MM.1S (cell line): ENCODE measurements at regions not wholly inside any gene's neighbourhood (a gene's known extent, or its start where the extent isn't known, plus 50 kb on each side); places are given as distances from the start of the nearest gene placed in this dataset.

ENCODE experiments used
- DNase-seq: peaks from one replicate; pipeline ENCODE4 v3.0.0-alpha.2; 2015
- H2AFZ ChIP-seq: fragments of 300-600 bp; sonication (generic); 2 replicates; pipeline ENCODE4 v1.6.0; 2016; ENCODE audit warnings: antibody characterized with exemption, low read length
- H3F3A ChIP-seq: fragments of 300-600 bp; sonication (generic); 2 replicates; pipeline ENCODE4 v1.6.1; 2016; ENCODE audit warnings: mild to moderate bottlenecking, antibody characterized with exemption, low read length, moderate library complexity, mixed read lengths; ENCODE audit not compliant: insufficient read depth
- H3K27ac ChIP-seq: fragments of 300-600 bp; sonication (generic); 2 replicates; pipeline ENCODE4 v1.5.1; 2016; ENCODE audit warnings: mild to moderate bottlenecking, low read length
- H3K27me3 ChIP-seq: fragments of 300-600 bp; sonication (generic); replicated peaks from 2 replicates; pipeline ENCODE4 v1.6.0; 2016; ENCODE audit warnings: low read length; ENCODE audit not compliant: insufficient read depth
- H3K36me3 ChIP-seq: fragments of 300-600 bp; sonication (generic); replicated peaks from 2 replicates; pipeline ENCODE4 v1.6.1; 2016; ENCODE audit warnings: mild to moderate bottlenecking, low read length, mixed read lengths; ENCODE audit not compliant: insufficient read depth
- H3K4me1 ChIP-seq: fragments of 300-600 bp; sonication (generic); 2 replicates; pipeline ENCODE4 v1.6.1; 2016; ENCODE audit warnings: low read length, mixed read lengths
- H3K4me2 ChIP-seq: fragments of 300-600 bp; sonication (generic); 2 replicates; pipeline ENCODE4 v1.6.0; 2016; ENCODE audit warnings: low read depth, low read length
- H3K4me3 ChIP-seq: fragments of 300-600 bp; sonication (generic); 2 replicates; pipeline ENCODE4 v1.5.1; 2016; ENCODE audit warnings: low read length, mixed read lengths
- H3K79me2 ChIP-seq: fragments of 300-600 bp; sonication (generic); 2 replicates; pipeline ENCODE4 v1.6.1; 2016; ENCODE audit warnings: mixed run types, low read length, mixed read lengths
- H3K9ac ChIP-seq: fragments of 300-600 bp; sonication (generic); 2 replicates; pipeline ENCODE4 v1.6.1; 2016; ENCODE audit warnings: low read length, mixed read lengths
- H3K9me2 ChIP-seq: fragments of 300-600 bp; sonication (generic); replicated peaks from 2 replicates; pipeline ENCODE4 v1.6.1; 2016; ENCODE audit warnings: mild to moderate bottlenecking, low read length, mixed read lengths; ENCODE audit not compliant: insufficient read depth
- H3K9me3 ChIP-seq: fragments of 300-600 bp; sonication (generic); replicated peaks from 2 replicates; pipeline ENCODE4 v1.6.1; 2016; ENCODE audit warnings: mild to moderate bottlenecking, low read length, mixed read lengths; ENCODE audit not compliant: insufficient read depth
- H4K20me1 ChIP-seq: fragments of 300-600 bp; sonication (generic); 2 replicates; pipeline ENCODE4 v1.6.1; 2016; ENCODE audit warnings: mild to moderate bottlenecking, low read length, moderate library complexity, mixed read lengths; ENCODE audit not compliant: insufficient read depth
- EZH2 ChIP-seq: fragments of 300-600 bp; sonication (generic); optimal IDR thresholded peaks from 2 replicates; pipeline ENCODE3; 2017; ENCODE audit warnings: low read depth, mild to moderate bottlenecking, antibody characterized with exemption, low read length, mixed read lengths
- EZH2phosphoT487 ChIP-seq: fragments of 300-600 bp; sonication (generic); IDR thresholded peaks from 2 replicates; pipeline ENCODE4 v1.6.1; 2018; ENCODE audit warnings: antibody characterized with exemption, low read length
- TF ChIP-seq, protein P1 (sequence below): fragments of 300-600 bp; sonication (generic); IDR thresholded peaks from 2 replicates; pipeline ENCODE4 v1.5.1; 2016; ENCODE audit warnings: antibody characterized with exemption, low read length, mixed read lengths

DNA sequence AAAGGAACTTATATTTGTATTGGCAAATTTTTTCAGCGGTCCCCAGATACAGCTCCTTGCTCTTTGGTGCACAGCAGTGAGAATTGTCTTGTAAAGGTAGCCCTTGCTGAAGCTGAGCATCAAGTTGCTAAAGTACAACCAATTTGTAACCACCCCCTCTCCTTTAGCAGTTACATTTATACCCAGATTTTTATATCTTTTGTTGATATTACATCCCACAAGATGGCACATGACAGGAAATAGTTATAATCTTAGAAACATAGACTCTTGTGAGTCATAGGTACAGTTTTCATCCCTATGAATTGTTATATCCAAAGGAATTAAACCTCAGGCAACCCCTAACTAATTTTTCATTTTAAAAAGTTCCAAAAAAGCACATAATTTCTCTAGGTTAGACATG lies 523.0 kb upstream of the SLITRK1 start:
- H3K27me3 ChIP-seq: no peaks in the 10 kb centered on the region
- H3K9me2 ChIP-seq: no peaks in the 10 kb centered on the region
- TF ChIP-seq EZH2: no peak
- no peaks in the 10 kb centered on the region for H3K36me3 ChIP-seq
- H3K4me2 ChIP-seq: no peak overlapping the region
- no peak overlapping the region for H3K4me3 ChIP-seq
- DNase-seq: no peak
- no peaks in the 10 kb centered on the region for H3K4me1 ChIP-seq
- H3K27ac ChIP-seq: no peak overlapping the region
- no peaks in the 10 kb centered on the region for H4K20me1 ChIP-seq
- no peak overlapping the region for H2AFZ ChIP-seq
- H3F3A ChIP-seq: no peaks in the 10 kb centered on the region
- H3K79me2 ChIP-seq: no peaks in the 10 kb centered on the region
- H3K9me3 ChIP-seq: no peaks in the 10 kb centered on the region
- no peak overlapping the region for H3K9ac ChIP-seq

DNA sequence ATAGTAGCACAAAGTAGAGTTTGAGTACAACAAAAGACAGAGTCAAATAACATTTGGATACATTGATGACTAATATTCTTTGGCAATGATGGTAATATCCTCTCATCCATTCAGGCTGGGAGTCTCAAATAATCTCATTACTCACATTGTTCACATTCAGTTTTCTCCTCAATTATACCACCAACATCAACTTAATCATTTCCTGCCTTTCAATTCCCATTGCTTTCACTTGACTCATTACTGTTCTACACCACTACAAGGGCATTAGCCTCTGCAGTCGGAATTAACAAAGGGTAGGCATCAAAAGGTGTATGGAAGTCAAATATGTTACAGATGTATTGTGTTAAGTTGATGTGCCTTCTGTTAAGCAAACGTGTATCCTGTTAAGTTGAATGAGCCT lies 518.4 kb upstream of the SLITRK1 start:
- Histone ChIP-seq H3K9ac (no peak overlapping the region), H4K20me1 (no peaks in the 10 kb centered on the region), H3K4me2 (no peak overlapping the region), H3F3A (no peaks in the 10 kb centered on the region), H3K27ac (no peak overlapping the region), H3K9me3 (no peaks in the 10 kb centered on the region), H3K36me3 (no peaks in the 10 kb centered on the region), H3K4me3 (no peak overlapping the region), H2AFZ (no peak overlapping the region), H3K79me2 (no peaks in the 10 kb centered on the region), H3K4me1 (no peaks in the 10 kb centered on the region), H3K27me3 (no peaks in the 10 kb centered on the region), H3K9me2 (no peaks in the 10 kb centered on the region)
- no peak for DNase-seq
- no peak for TF ChIP-seq EZH2
- TF ChIP-seq, protein P1, sequence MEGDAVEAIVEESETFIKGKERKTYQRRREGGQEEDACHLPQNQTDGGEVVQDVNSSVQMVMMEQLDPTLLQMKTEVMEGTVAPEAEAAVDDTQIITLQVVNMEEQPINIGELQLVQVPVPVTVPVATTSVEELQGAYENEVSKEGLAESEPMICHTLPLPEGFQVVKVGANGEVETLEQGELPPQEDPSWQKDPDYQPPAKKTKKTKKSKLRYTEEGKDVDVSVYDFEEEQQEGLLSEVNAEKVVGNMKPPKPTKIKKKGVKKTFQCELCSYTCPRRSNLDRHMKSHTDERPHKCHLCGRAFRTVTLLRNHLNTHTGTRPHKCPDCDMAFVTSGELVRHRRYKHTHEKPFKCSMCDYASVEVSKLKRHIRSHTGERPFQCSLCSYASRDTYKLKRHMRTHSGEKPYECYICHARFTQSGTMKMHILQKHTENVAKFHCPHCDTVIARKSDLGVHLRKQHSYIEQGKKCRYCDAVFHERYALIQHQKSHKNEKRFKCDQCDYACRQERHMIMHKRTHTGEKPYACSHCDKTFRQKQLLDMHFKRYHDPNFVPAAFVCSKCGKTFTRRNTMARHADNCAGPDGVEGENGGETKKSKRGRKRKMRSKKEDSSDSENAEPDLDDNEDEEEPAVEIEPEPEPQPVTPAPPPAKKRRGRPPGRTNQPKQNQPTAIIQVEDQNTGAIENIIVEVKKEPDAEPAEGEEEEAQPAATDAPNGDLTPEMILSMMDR: no peak
- no peak for TF ChIP-seq EZH2phosphoT487

DNA sequence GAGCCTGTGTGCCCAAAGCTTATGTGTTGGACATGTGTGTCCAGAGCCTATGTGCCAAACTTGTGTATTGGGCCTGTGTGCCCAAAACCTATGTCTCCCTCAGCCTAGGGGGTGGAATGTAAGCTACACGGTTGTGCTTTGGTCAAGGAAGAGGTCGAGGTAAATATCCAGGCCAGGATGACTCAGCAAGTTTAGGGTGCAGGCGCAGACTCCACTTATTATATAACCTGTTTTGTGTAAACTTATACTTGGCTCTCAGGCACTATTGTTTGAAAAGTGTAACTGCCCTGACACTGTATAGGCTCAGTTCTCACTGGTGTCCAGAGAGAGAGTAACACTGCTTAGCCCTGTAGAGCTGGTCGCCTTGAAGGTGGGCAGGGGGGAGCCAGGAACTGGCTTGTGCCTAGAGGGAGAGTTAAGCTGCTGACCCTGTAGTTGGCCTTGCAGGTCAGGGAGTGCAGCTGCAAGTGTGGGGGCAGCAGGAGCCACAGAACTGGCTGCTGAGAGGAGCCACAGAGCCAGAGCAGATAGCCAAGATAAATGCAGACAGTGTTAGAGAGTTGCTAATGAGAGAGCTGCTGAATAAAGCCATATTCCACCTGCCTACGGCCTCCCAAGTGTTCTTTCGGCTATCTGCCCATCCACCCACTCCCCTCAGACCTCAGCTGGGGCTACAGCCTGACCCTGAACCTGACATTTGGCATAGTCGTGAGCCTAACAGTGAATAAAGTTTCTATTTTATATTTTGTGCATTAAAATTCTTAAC lies 517.2 kb upstream of the SLITRK1 start:
- Histone ChIP-seq H2AFZ (no peak overlapping the region), H4K20me1 (no peaks in the 10 kb centered on the region), H3K9me3 (no peaks in the 10 kb centered on the region), H3K4me1 (no peaks in the 10 kb centered on the region), H3K9me2 (no peaks in the 10 kb centered on the region), H3K4me3 (no peak overlapping the region), H3K4me2 (no peak overlapping the region), H3K36me3 (no peaks in the 10 kb centered on the region), H3F3A (no peaks in the 10 kb centered on the region), H3K79me2 (no peaks in the 10 kb centered on the region), H3K27me3 (no peaks in the 10 kb centered on the region), H3K27ac (no peak overlapping the region), H3K9ac (no peak overlapping the region)
- DNase-seq: no peak
- no peak for TF ChIP-seq EZH2phosphoT487
- TF ChIP-seq, protein P1: no peak
- no peak for TF ChIP-seq EZH2

DNA sequence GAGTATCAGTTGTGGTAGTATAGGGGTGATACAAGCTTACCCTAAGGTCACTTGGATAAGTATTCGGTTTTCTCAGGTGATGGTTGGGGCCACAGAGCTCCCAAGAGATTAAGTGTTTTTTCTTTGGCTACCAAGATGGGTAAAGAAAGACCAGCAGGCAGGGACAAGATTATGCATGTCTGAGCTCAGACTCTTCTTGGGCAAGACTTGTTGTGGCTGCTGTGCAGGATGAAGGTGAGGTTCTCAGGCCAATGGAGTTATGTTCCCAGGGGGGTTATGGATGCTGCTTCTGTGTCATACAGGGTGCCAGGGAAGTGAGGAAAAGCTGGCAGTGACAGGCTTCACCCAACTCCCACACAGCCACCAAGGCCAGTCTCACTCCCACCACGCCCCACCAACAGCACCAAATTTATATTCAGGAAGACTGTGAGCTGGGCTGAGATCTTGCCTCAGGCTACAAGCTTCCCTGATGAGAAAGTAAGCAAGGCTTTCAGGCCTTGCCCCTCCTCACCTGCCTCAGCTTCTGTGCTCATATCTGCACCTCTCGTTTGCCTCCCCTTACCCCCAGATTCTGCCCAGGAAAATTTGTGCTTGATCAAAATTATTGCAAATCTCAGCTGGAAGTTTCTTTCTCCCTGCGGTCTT lies 511.8 kb upstream of the SLITRK1 start:
- no peak overlapping the region for H3K27ac ChIP-seq
- no peak overlapping the region for H3K4me2 ChIP-seq
- no peaks in the 10 kb centered on the region for H3K9me2 ChIP-seq
- no peaks in the 10 kb centered on the region for H3K27me3 ChIP-seq
- no peaks in the 10 kb centered on the region for H4K20me1 ChIP-seq
- no peaks in the 10 kb centered on the region for H3K9me3 ChIP-seq
- H3F3A ChIP-seq: no peaks in the 10 kb centered on the region
- DNase-seq: no peak
- no peaks in the 10 kb centered on the region for H3K36me3 ChIP-seq
- H3K4me3 ChIP-seq: no peak overlapping the region
- no peak overlapping the region for H3K9ac ChIP-seq
- no peak for TF ChIP-seq EZH2
- TF ChIP-seq, protein P1: no peak
- H2AFZ ChIP-seq: no peak overlapping the region
- no peaks in the 10 kb centered on the region for H3K79me2 ChIP-seq
- no peaks in the 10 kb centered on the region for H3K4me1 ChIP-seq
